Hepatocyte (in vitro differentiated cells): ENCODE measurements at regions not wholly inside any gene's neighbourhood (a gene's known extent, or its start where the extent isn't known, plus 50 kb on each side); places are given as distances from the start of the nearest gene placed in this dataset.

Experiments used
- DNase-seq: peaks from one replicate; pipeline ENCODE4 v3.0.0-alpha.2; 2016; ENCODE audit warnings: low spot score
- H2AFZ ChIP-seq: fragments of 200-600 bp; sonication (generic); 2 replicates; pipeline ENCODE4 v1.6.0; 2016; ENCODE audit warnings: antibody characterized with exemption, mild to moderate bottlenecking
- H3K27ac ChIP-seq: fragments of 200-600 bp; sonication (generic); 2 replicates; pipeline ENCODE4 v1.5.1; 2016; ENCODE audit warnings: mild to moderate bottlenecking
- H3K27me3 ChIP-seq: fragments of 200-600 bp; sonication (generic); 2 replicates; pipeline ENCODE4 v1.6.1; 2016
- H3K36me3 ChIP-seq: fragments of 200-600 bp; sonication (generic); replicated peaks from 2 replicates; pipeline ENCODE4 v1.5.1; 2016; ENCODE audit warnings: low read depth; ENCODE audit not compliant: insufficient read depth
- H3K4me1 ChIP-seq: fragments of 200-600 bp; sonication (generic); 2 replicates; pipeline ENCODE4 v1.5.1; 2016; ENCODE audit warnings: mild to moderate bottlenecking, moderate library complexity; ENCODE audit not compliant: insufficient read depth
- H3K4me2 ChIP-seq: fragments of 200-600 bp; sonication (generic); 2 replicates; pipeline ENCODE4 v1.6.0; 2016
- H3K4me3 ChIP-seq: fragments of 200-600 bp; sonication (generic); 2 replicates; pipeline ENCODE4 v1.5.1; 2016; ENCODE audit warnings: mild to moderate bottlenecking
- H3K79me2 ChIP-seq: fragments of 200-600 bp; sonication (generic); 2 replicates; pipeline ENCODE4 v1.6.0; 2017; ENCODE audit warnings: mild to moderate bottlenecking
- H3K9me2 ChIP-seq: fragments of 200-600 bp; sonication (generic); replicated peaks from 2 replicates; pipeline ENCODE4 v1.6.0; 2017; ENCODE audit warnings: mild to moderate bottlenecking; ENCODE audit not compliant: insufficient read depth
- H3K9me3 ChIP-seq: fragments of 200-600 bp; sonication (generic); 2 replicates; pipeline ENCODE4 v1.5.1; 2016; ENCODE audit warnings: low read depth, mild to moderate bottlenecking
- H4K20me1 ChIP-seq: fragments of 200-600 bp; sonication (generic); 2 replicates; pipeline ENCODE4 v1.6.0; 2016; ENCODE audit warnings: mild to moderate bottlenecking; ENCODE audit not compliant: insufficient read depth, poor library complexity, severe bottlenecking
- CTCF ChIP-seq: fragments of 200-600 bp; sonication (generic); IDR thresholded peaks from 2 replicates; pipeline ENCODE4 v1.5.1; 2016; ENCODE audit warnings: antibody characterized with exemption, mild to moderate bottlenecking; ENCODE audit not compliant: poor library complexity
- EZH2 ChIP-seq: fragments of 200-600 bp; sonication (generic); IDR thresholded peaks from 2 replicates; pipeline ENCODE4 v1.6.1; 2016; ENCODE audit warnings: antibody characterized with exemption, mild to moderate bottlenecking, borderline replicate concordance
- EZH2phosphoT487 ChIP-seq: fragments of 200-600 bp; sonication (generic); IDR thresholded peaks from one replicate; pipeline ENCODE4 v1.6.1; 2018; ENCODE audit warnings: antibody characterized with exemption, mild to moderate bottlenecking, low read depth, moderate library complexity; ENCODE audit not compliant: unreplicated experiment, severe bottlenecking
- WGBS: methylation state at CpG from one replicate; pipeline ENCODE4 v1.1.6; 2016; ENCODE audit warnings: low lambda C conversion rate; ENCODE audit errors: missing lambda C conversion rate; 5-methylcytosine and 5-hydroxymethylcytosine counted together

- Histone ChIP-seq H3K4me3 (no peak overlapping the region), H2AFZ (no peak overlapping the region), H3K4me1 (no peaks in the 10 kb centered on the region), H3K27ac (no peak overlapping the region), H3K4me2 (no peak overlapping the region), H3K79me2 (no peaks in the 10 kb centered on the region), H3K9me2 (no peaks in the 10 kb centered on the region), H3K9me3 (no peaks in the 10 kb centered on the region), H4K20me1 (no peaks in the 10 kb centered on the region), H3K36me3 (no peaks in the 10 kb centered on the region), H3K27me3 (no peaks in the 10 kb centered on the region)
- DNase-seq, result no peak
- no peak for TF ChIP-seq EZH2phosphoT487
- TF ChIP-seq EZH2, result no peak
- no peak for TF ChIP-seq CTCF
- WGBS, result 100% methylated on average over 2 of the region's 2 CpGs
Observed at GRCh38 chr3:156070028-156070427, 50.4 kb upstream of the KCNAB1 start.
